H1 (cell line): ENCODE measurements at regions not wholly inside any gene's neighbourhood (a gene's known extent, or its start where the extent isn't known, plus 50 kb on each side); places are given as distances from the start of the nearest gene placed in this dataset.

Experiments used
- CTCF ChIA-PET: fragments of 300-600 bp; sonication (Branson Sonifier 250); formaldehyde crosslinking; loops from one replicate; lab custom pipeline; 2021; ENCODE audit not compliant: partially characterized antibody; lab: Charles Lee
- POLR2A ChIA-PET: fragments of 300-600 bp; sonication (Branson Sonifier 250); formaldehyde crosslinking; loops from one replicate; lab custom pipeline; 2021; ENCODE audit warnings: inconsistent platforms; ENCODE audit not compliant: partially characterized antibody; lab: Charles Lee
- DNase-seq, 2 experiments: peaks; one replicate each; pipeline versions ENCODE4 v3.0.0 to v3.0.0-alpha.2; 2010 to 2022; ENCODE audit warnings: low spot score in 2 of 2, low read depth in 1 of 2, mixed read lengths in 1 of 2
- FAIRE-seq: peaks from 2 replicates; lab custom pipeline; 2011; peaks lifted over from hg19 to GRCh38; lab: Jason Lieb, UNC
- H2AFZ ChIP-seq: 2 replicates; pipeline ENCODE4 v1.8.1; 2012; ENCODE audit warnings: low read length, inconsistent platforms
- H2AK5ac ChIP-seq: 2 replicates; pipeline ENCODE4 v1.6.1; 2013; ENCODE audit warnings: low read depth, low read length
- H2BK120ac ChIP-seq: replicated peaks from 2 replicates; pipeline ENCODE3; 2013; ENCODE audit warnings: low read depth, low read length, inconsistent platforms
- H2BK12ac ChIP-seq: 2 replicates; pipeline ENCODE4 v1.6.1; 2013; ENCODE audit warnings: low read depth, low read length
- H2BK15ac ChIP-seq: 2 replicates; pipeline ENCODE4 v1.6.1; 2013; ENCODE audit warnings: low read length
- H2BK20ac ChIP-seq: 2 replicates; pipeline ENCODE4 v1.6.1; 2013; ENCODE audit warnings: low read length
- H2BK5ac ChIP-seq: 2 replicates; pipeline ENCODE4 v1.6.1; 2013; ENCODE audit warnings: low read depth, low read length
- H3K14ac ChIP-seq: 2 replicates; pipeline ENCODE4 v1.6.1; 2013; ENCODE audit warnings: inconsistent platforms; ENCODE audit not compliant: insufficient read length
- H3K18ac ChIP-seq: 2 replicates; pipeline ENCODE4 v1.6.1; 2013; ENCODE audit warnings: low read length; ENCODE audit errors: extremely low read depth
- H3K23ac ChIP-seq: 2 replicates; pipeline ENCODE4 v1.6.1; 2013; ENCODE audit warnings: inconsistent platforms; ENCODE audit not compliant: insufficient read length
- H3K23me2 ChIP-seq: 2 replicates; pipeline ENCODE4 v1.6.1; 2013; ENCODE audit warnings: low read depth, low read length
- H3K27ac ChIP-seq: 2 replicates; pipeline ENCODE4 v1.6.1; 2011; ENCODE audit warnings: low read depth, low read length, inconsistent platforms
- H3K27me3 ChIP-seq, 4 experiments: replicated peaks in 1 of 4; 1 replicate in 1 of 4; 2 replicates in 3 of 4; pipeline versions ENCODE4 v1.6.1 to v1.8.1; 2011 to 2013; ENCODE audit warnings: low read length in 3 of 4, mild to moderate bottlenecking in 3 of 4, inconsistent platforms in 2 of 4, mixed read lengths in 2 of 4, moderate library complexity in 1 of 4; ENCODE audit not compliant: control insufficient read depth in 3 of 4, insufficient read depth in 3 of 4; ENCODE audit errors: extremely low read depth in 1 of 4
- H3K36me3 ChIP-seq, 4 experiments: 2 replicates each; pipeline versions ENCODE4 v1.6.1 to v1.8.1; 2011 to 2013; ENCODE audit warnings: mild to moderate bottlenecking in 4 of 4, low read length in 3 of 4, moderate library complexity in 2 of 4, control low read depth in 1 of 4, inconsistent platforms in 1 of 4; ENCODE audit not compliant: insufficient read depth in 4 of 4, control insufficient read depth in 2 of 4
- H3K4ac ChIP-seq: replicated peaks from 2 replicates; pipeline ENCODE3; 2013; ENCODE audit warnings: low read length, low read depth, mixed read lengths, inconsistent platforms; ENCODE audit not compliant: insufficient read length
- H3K4me1 ChIP-seq, 4 experiments: replicated peaks in 1 of 4; 1 replicate in 1 of 4; 2 replicates in 3 of 4; pipeline versions ENCODE4 v1.6.1 to v1.8.1; 2011 to 2013; ENCODE audit warnings: low read length in 3 of 4, inconsistent platforms in 2 of 4, mixed read lengths in 1 of 4; ENCODE audit not compliant: insufficient read depth in 4 of 4, control insufficient read depth in 3 of 4
- H3K4me2 ChIP-seq, 2 experiments: 2 replicates each; pipeline versions ENCODE4 v1.6.1 to v1.8.1; 2011 to 2013; ENCODE audit warnings: low read depth in 2 of 2, low read length in 2 of 2, control low read depth in 1 of 2, inconsistent platforms in 1 of 2, mild to moderate bottlenecking in 1 of 2; ENCODE audit not compliant: insufficient read depth in 1 of 2
- H3K4me3 ChIP-seq, 4 experiments: fragments of 200-600, 300-600 bp in 1 of 4; sonication (generic), shearing (Covaris generic), sonication (Bioruptor Twin) in 1 of 4; 2 replicates each; pipeline versions ENCODE4 v1.5.1 to v1.8.1; 2011 to 2016; ENCODE audit warnings: low read length in 4 of 4, low read depth in 3 of 4, control low read depth in 2 of 4, inconsistent platforms in 2 of 4, mild to moderate bottlenecking in 2 of 4, mixed read lengths in 1 of 4, moderate library complexity in 1 of 4; ENCODE audit not compliant: insufficient read depth in 2 of 4; ENCODE audit errors: extremely low read depth in 1 of 4
- H3K56ac ChIP-seq: replicated peaks from 2 replicates; pipeline ENCODE3; 2013; ENCODE audit warnings: low read depth, mild to moderate bottlenecking, mixed read lengths, low read length, inconsistent platforms; ENCODE audit not compliant: insufficient read length
- H3K79me1 ChIP-seq: 2 replicates; pipeline ENCODE4 v1.6.1; 2013; ENCODE audit warnings: low read depth, low read length, control low read depth
- H3K79me2 ChIP-seq, 2 experiments: 2 replicates each; pipeline versions ENCODE4 v1.6.1 to v1.8.1; 2012 to 2013; ENCODE audit warnings: low read length in 2 of 2, mild to moderate bottlenecking in 2 of 2, inconsistent platforms in 1 of 2; ENCODE audit not compliant: insufficient read depth in 2 of 2, control insufficient read depth in 1 of 2
- H3K9ac ChIP-seq, 4 experiments: replicated peaks in 1 of 4; 1 replicate in 1 of 4; 2 replicates in 3 of 4; pipeline versions ENCODE4 v1.6.1 to v1.8.1; 2011 to 2013; ENCODE audit warnings: low read depth in 3 of 4, low read length in 3 of 4, control low read depth in 2 of 4, mild to moderate bottlenecking in 2 of 4, moderate library complexity in 2 of 4, inconsistent platforms in 1 of 4; ENCODE audit errors: extremely low read depth in 1 of 4
- H3K9me3 ChIP-seq, 2 experiments: 2 replicates each; pipeline versions ENCODE4 v1.6.1 to v1.8.1; 2012 to 2013; ENCODE audit warnings: mild to moderate bottlenecking in 2 of 2, moderate library complexity in 2 of 2, control low read depth in 1 of 2, inconsistent platforms in 1 of 2, low read depth in 1 of 2, low read length in 1 of 2, mixed read lengths in 1 of 2; ENCODE audit not compliant: insufficient read depth in 2 of 2
- H4K20me1 ChIP-seq, 2 experiments: replicated peaks in 1 of 2; 2 replicates each; pipeline versions ENCODE3 to v1.8.1; 2011 to 2013; ENCODE audit warnings: inconsistent platforms in 2 of 2, low read length in 2 of 2, mild to moderate bottlenecking in 1 of 2; ENCODE audit not compliant: insufficient read depth in 2 of 2, control insufficient read depth in 1 of 2
- H4K5ac ChIP-seq: 2 replicates; pipeline ENCODE4 v1.6.1; 2013; ENCODE audit warnings: low read length, low read depth, mixed read lengths, inconsistent platforms; ENCODE audit not compliant: insufficient read length
- H4K8ac ChIP-seq: 2 replicates; pipeline ENCODE4 v1.8.0; 2013; ENCODE audit warnings: mild to moderate bottlenecking, moderate library complexity, low read length, inconsistent platforms; ENCODE audit not compliant: insufficient read depth; ENCODE audit errors: extremely low read depth
- H4K91ac ChIP-seq: replicated peaks from 2 replicates; pipeline ENCODE3; 2013; ENCODE audit warnings: low read length, mixed read lengths, inconsistent platforms; ENCODE audit not compliant: insufficient read length
- MAFK ChIP-seq: IDR thresholded peaks from 2 replicates; pipeline ENCODE4 v1.6.1; 2012; ENCODE audit warnings: low read depth, mild to moderate bottlenecking, improper control_type of control experiment, low read length
- SIRT6 ChIP-seq: IDR thresholded peaks from one replicate; pipeline ENCODE4 v1.7.1; 2012; ENCODE audit warnings: low read length, inconsistent platforms
- SRF ChIP-seq: IDR thresholded peaks from 2 replicates; pipeline ENCODE4 v1.6.1; 2011; ENCODE audit warnings: mild to moderate bottlenecking, low read depth, low read length, moderate library complexity
- WGBS, 2 experiments: shearing (Covaris generic) in 1 of 2; methylation state at CpG; one replicate each; pipeline versions ENCODE4 v1.1.6 to v1.1.7; 2013 to 2015; ENCODE audit warnings: low lambda C conversion rate in 2 of 2, mixed read lengths in 2 of 2, inconsistent platforms in 1 of 2, low coverage in 1 of 2, missing lambda C conversion rate in 1 of 2; ENCODE audit not compliant: insufficient replicate concordance in 2 of 2, insufficient coverage in 1 of 2, insufficient read length in 1 of 2; ENCODE audit errors: extremely low coverage in 1 of 2, missing lambda C conversion rate in 1 of 2; 5-methylcytosine and 5-hydroxymethylcytosine counted together
- TF ChIP-seq, protein P1 (sequence below), 3 experiments: IDR thresholded peaks; 1 replicate in 2 of 3; 2 replicates in 1 of 3; pipeline versions ENCODE4 v1.5.1 to v1.6.1; 2011; ENCODE audit warnings: low read length in 3 of 3, mild to moderate bottlenecking in 3 of 3, inconsistent platforms in 2 of 3, low read depth in 1 of 3, moderate library complexity in 1 of 3; ENCODE audit not compliant: insufficient read depth in 1 of 3; ENCODE audit errors: control extremely low read depth in 1 of 3

DNA sequence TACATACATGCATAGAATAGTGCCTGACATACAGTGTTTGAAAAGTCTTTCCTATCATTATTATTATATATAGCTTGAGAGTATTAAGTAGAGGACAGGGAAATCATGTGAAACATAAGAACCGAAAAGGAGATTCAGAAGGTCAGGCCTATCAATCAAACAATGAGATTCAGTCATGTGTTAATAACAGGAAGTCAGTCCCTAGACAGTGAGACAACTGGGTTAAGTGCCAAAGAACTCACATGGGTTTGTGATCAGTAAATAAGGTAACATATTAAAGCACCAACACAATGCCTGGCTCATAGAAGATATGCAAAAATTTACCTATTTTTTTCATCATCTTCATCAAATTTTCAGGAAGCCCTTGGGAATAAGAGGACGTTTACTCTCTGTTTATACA is 174.3 kb upstream of the FAT3 start:
- no peak overlapping the region for H3K27ac ChIP-seq
- no peaks in the 10 kb centered on the region for H3K23me2 ChIP-seq
- no peak overlapping the region for H4K91ac ChIP-seq
- no peak overlapping the region for H2AFZ ChIP-seq
- no peak overlapping the region for H3K9ac ChIP-seq
- no peak overlapping the region for H3K4me2 ChIP-seq
- ChIA-PET CTCF (no interaction called here), POLR2A (no interaction called here)
- no peak overlapping the region for H2BK12ac ChIP-seq
- H3K79me1 ChIP-seq, result no peaks in the 10 kb centered on the region
- H3K56ac ChIP-seq, result no peak overlapping the region
- no peak overlapping the region for H3K14ac ChIP-seq
- no peak overlapping the region for H4K8ac ChIP-seq
- no peak overlapping the region for H2AK5ac ChIP-seq
- H2BK120ac ChIP-seq, result no peak overlapping the region
- no peak overlapping the region for H3K4ac ChIP-seq
- no peak overlapping the region for H3K4me3 ChIP-seq
- no peaks in the 10 kb centered on the region for H3K9me3 ChIP-seq
- no peaks in the 10 kb centered on the region for H3K36me3 ChIP-seq
- no peak overlapping the region for H2BK15ac ChIP-seq
- H4K20me1 ChIP-seq, result no peaks in the 10 kb centered on the region
- no peak overlapping the region for H4K5ac ChIP-seq
- WGBS, 2 experiments, result 85% methylated on average over 2 of the region's 2 CpGs; no CpG with 5 or more reads in 1 of the 2 experiments
- H3K27me3 ChIP-seq, result no peaks in the 10 kb centered on the region
- FAIRE-seq (no peak), DNase-seq (no peak)
- H2BK5ac ChIP-seq, result no peak overlapping the region
- TF ChIP-seq MAFK (no peak), SRF (no peak), SIRT6 (no peak)
- TF ChIP-seq, protein P1, sequence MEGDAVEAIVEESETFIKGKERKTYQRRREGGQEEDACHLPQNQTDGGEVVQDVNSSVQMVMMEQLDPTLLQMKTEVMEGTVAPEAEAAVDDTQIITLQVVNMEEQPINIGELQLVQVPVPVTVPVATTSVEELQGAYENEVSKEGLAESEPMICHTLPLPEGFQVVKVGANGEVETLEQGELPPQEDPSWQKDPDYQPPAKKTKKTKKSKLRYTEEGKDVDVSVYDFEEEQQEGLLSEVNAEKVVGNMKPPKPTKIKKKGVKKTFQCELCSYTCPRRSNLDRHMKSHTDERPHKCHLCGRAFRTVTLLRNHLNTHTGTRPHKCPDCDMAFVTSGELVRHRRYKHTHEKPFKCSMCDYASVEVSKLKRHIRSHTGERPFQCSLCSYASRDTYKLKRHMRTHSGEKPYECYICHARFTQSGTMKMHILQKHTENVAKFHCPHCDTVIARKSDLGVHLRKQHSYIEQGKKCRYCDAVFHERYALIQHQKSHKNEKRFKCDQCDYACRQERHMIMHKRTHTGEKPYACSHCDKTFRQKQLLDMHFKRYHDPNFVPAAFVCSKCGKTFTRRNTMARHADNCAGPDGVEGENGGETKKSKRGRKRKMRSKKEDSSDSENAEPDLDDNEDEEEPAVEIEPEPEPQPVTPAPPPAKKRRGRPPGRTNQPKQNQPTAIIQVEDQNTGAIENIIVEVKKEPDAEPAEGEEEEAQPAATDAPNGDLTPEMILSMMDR (IDR thresholded peaks at IDR 0.05; ENCODE audit: control extremely low read depth in 1 of 3, insufficient read depth in 1 of 3, low read depth in 1 of 3, low read length in 3 of 3), result no peak
- no peaks in the 10 kb centered on the region for H3K4me1 ChIP-seq
- no peaks in the 10 kb centered on the region for H3K79me2 ChIP-seq
- no peak overlapping the region for H2BK20ac ChIP-seq
- H3K18ac ChIP-seq, result no peak overlapping the region
- no peak overlapping the region for H3K23ac ChIP-seq
